ENCODE measurements at regions not wholly inside any gene's neighbourhood (a gene's known extent, or its start where the extent isn't known, plus 50 kb on each side); places are given as distances from the start of the nearest gene placed in this dataset.

GRCh38 chr1:213533125-213533524 lies 454.6 kb upstream of the PROX1 start:
- TF ChIP-seq, protein P1, sequence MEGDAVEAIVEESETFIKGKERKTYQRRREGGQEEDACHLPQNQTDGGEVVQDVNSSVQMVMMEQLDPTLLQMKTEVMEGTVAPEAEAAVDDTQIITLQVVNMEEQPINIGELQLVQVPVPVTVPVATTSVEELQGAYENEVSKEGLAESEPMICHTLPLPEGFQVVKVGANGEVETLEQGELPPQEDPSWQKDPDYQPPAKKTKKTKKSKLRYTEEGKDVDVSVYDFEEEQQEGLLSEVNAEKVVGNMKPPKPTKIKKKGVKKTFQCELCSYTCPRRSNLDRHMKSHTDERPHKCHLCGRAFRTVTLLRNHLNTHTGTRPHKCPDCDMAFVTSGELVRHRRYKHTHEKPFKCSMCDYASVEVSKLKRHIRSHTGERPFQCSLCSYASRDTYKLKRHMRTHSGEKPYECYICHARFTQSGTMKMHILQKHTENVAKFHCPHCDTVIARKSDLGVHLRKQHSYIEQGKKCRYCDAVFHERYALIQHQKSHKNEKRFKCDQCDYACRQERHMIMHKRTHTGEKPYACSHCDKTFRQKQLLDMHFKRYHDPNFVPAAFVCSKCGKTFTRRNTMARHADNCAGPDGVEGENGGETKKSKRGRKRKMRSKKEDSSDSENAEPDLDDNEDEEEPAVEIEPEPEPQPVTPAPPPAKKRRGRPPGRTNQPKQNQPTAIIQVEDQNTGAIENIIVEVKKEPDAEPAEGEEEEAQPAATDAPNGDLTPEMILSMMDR (IDR thresholded peaks at IDR 0.05), result no peak
- TF ChIP-seq EZH2 (IDR thresholded peaks at IDR 0.05; ENCODE audit: borderline replicate concordance, insufficient read depth, low read depth, low read length, poor library complexity, severe bottlenecking), result no peak

Measured in B cell (primary cell).